Body of pancreas (tissue), 4 donors: ENCODE measurements at regions not wholly inside any gene's neighbourhood (a gene's known extent, or its start where the extent isn't known, plus 50 kb on each side); places are given as distances from the start of the nearest gene placed in this dataset.

Experiments
- ATAC-seq: fragments of 150-250 bp; one replicate; pipeline ENCODE4 v1.9.1; 2016
- DNase-seq, 4 donors: peaks; one replicate each; pipeline ENCODE4 v3.0.0-alpha.2; 2019
- H3K27ac ChIP-seq, 4 donors: fragments of 200-600 bp; sonication (generic); 1 replicate in 3 of 4; 2 replicates in 1 of 4; pipeline versions ENCODE4 v1.5.1 to v1.6.1; 2016 to 2019; ENCODE audit warnings: mild to moderate bottlenecking in 1 of 4, mixed read lengths in 1 of 4, moderate library complexity in 1 of 4
- H3K27me3 ChIP-seq, 2 donors: fragments of 200-600 bp; sonication (generic); one replicate each; pipeline ENCODE4 v1.6.0; 2016; ENCODE audit warnings: mild to moderate bottlenecking in 1 of 2
- H3K36me3 ChIP-seq, 2 donors: fragments of 200-600 bp; sonication (generic); replicated peaks in 1 of 2; 2 replicates each; pipeline ENCODE4 v1.5.1; 2016; ENCODE audit warnings: low read depth in 2 of 2; ENCODE audit not compliant: insufficient read depth in 1 of 2
- H3K4me1 ChIP-seq: fragments of 200-600 bp; sonication (generic); one replicate; pipeline ENCODE4 v1.6.0; 2016
- H3K4me3 ChIP-seq, 2 donors: fragments of 200-600 bp; sonication (generic); 1 replicate in 1 of 2; 2 replicates in 1 of 2; pipeline ENCODE4 v1.5.1; 2016 to 2019
- H3K9me3 ChIP-seq, 3 donors: fragments of 200-600 bp; sonication (generic); 1 replicate in 2 of 3; 2 replicates in 1 of 3; pipeline ENCODE4 v1.5.1; 2016
- CTCF ChIP-seq, 7 experiments: fragments of 450-650 bp in 4 of 7; fragments of 200-600 bp in 3 of 7; sonication (generic) in 3 of 7; IDR thresholded peaks; one replicate each; pipeline ENCODE4 v1.5.1; 2016 to 2019; ENCODE audit warnings: antibody characterized with exemption in 7 of 7
- POLR2A ChIP-seq, 3 donors: fragments of 450-650 bp; IDR thresholded peaks; one replicate each; pipeline ENCODE4 v1.6.1; 2016; ENCODE audit warnings: antibody characterized with exemption in 3 of 3, mild to moderate bottlenecking in 2 of 3
- WGBS, 2 donors: methylation state at CpG; one replicate each; pipeline ENCODE4 v1.1.5; 2017; 5-methylcytosine and 5-hydroxymethylcytosine counted together
- intact Hi-C: fragments of 100-400 bp; cut with DNase I; formaldehyde crosslinking; loops from one replicate; pipeline ENCODE4 v1.15.1; 2023

- H3K27me3 ChIP-seq, result no peaks in the 10 kb centered on the region
- intact Hi-C loops, result no loop called here
- TF ChIP-seq POLR2A (IDR thresholded peaks at IDR 0.05) (no peak), CTCF (IDR thresholded peaks at IDR 0.05) (no peak)
- H3K27ac ChIP-seq, result no peak overlapping the region
- H3K36me3 ChIP-seq, result no peaks in the 10 kb centered on the region
- no peaks in the 10 kb centered on the region for H3K4me1 ChIP-seq
- ATAC-seq (no peak), DNase-seq (no peak)
- H3K9me3 ChIP-seq, result no peaks in the 10 kb centered on the region
- no peak overlapping the region for H3K4me3 ChIP-seq
- 83 to 87% methylated on average over 3 of the region's 3 CpGs for WGBS, 2 donors
These were observed 108.6 kb upstream of the CPEB2 start for GRCh38 chr4:14893713-14894112.

GRCh38 chr4:14894392-14895292 is 107.6 kb upstream of the CPEB2 start:
- ATAC-seq (no peak), DNase-seq (no peak)
- WGBS, 2 donors, result 91 to 96% methylated on average over 1 of the region's 1 CpG
- Histone ChIP-seq H3K9me3 (no peaks in the 10 kb centered on the region), H3K36me3 (no peaks in the 10 kb centered on the region), H3K4me1 (no peaks in the 10 kb centered on the region), H3K27ac (no peak overlapping the region), H3K4me3 (no peak overlapping the region), H3K27me3 (no peaks in the 10 kb centered on the region)
- intact Hi-C loops, result no loop called here
- no peak for TF ChIP-seq POLR2A (IDR thresholded peaks at IDR 0.05)
- TF ChIP-seq CTCF (IDR thresholded peaks at IDR 0.05), result no peak

- H3K9me3 ChIP-seq, result no peaks in the 10 kb centered on the region
- ATAC-seq (no peak), DNase-seq (no peak)
- H3K27me3 ChIP-seq, result no peaks in the 10 kb centered on the region
- intact Hi-C loops, result no loop called here
- no peaks in the 10 kb centered on the region for H3K4me1 ChIP-seq
- H3K4me3 ChIP-seq, result no peak overlapping the region
- no peaks in the 10 kb centered on the region for H3K36me3 ChIP-seq
- whole genome bisulfite sequencing, 2 donors, result 77 to 96% methylated on average over 2 of the region's 2 CpGs
- TF ChIP-seq CTCF (IDR thresholded peaks at IDR 0.05) (no peak), POLR2A (IDR thresholded peaks at IDR 0.05) (no peak)
- no peak overlapping the region for H3K27ac ChIP-seq
These were observed 105.6 kb upstream of the CPEB2 start for GRCh38 chr4:14896656-14897175.

- TF ChIP-seq CTCF (IDR thresholded peaks at IDR 0.05) (no peak), POLR2A (IDR thresholded peaks at IDR 0.05) (no peak)
- H3K36me3 ChIP-seq, result no peaks in the 10 kb centered on the region
- WGBS, 2 donors, result 72 to 73% methylated on average over 2 of the region's 2 CpGs
- intact Hi-C loops, result no loop called here
- H3K4me1 ChIP-seq, result no peaks in the 10 kb centered on the region
- DNase-seq (no peak), ATAC-seq (no peak)
- no peak overlapping the region for H3K27ac ChIP-seq
- H3K27me3 ChIP-seq, result no peaks in the 10 kb centered on the region
- H3K4me3 ChIP-seq, result no peak overlapping the region
- no peaks in the 10 kb centered on the region for H3K9me3 ChIP-seq
These were observed 105.1 kb upstream of the CPEB2 start for GRCh38 chr4:14897217-14897616.

GRCh38 chr4:14898989-14899388 is 103.3 kb upstream of the CPEB2 start:
- no peak overlapping the region for H3K4me3 ChIP-seq
- H3K36me3 ChIP-seq, result no peaks in the 10 kb centered on the region
- H3K9me3 ChIP-seq, result no peaks in the 10 kb centered on the region
- H3K4me1 ChIP-seq, result no peaks in the 10 kb centered on the region
- TF ChIP-seq POLR2A (IDR thresholded peaks at IDR 0.05) (no peak), CTCF (IDR thresholded peaks at IDR 0.05) (no peak)
- DNase-seq, result no peak
- no peaks in the 10 kb centered on the region for H3K27me3 ChIP-seq
- intact Hi-C loops, result no loop called here
- ATAC-seq, result no peak
- no peak overlapping the region for H3K27ac ChIP-seq
